ENCODE measurements at regions not wholly inside any gene's neighbourhood (a gene's known extent, or its start where the extent isn't known, plus 50 kb on each side); places are given as distances from the start of the nearest gene placed in this dataset.

- Mint-ChIP-seq H3K4me1 (no peaks in the 10 kb centered on the region), H3K27me3 (ENCODE audit: low read depth in 3 of 3) (no peaks in the 10 kb centered on the region), H3K9me3 (peaks cover 4 to 11% (median 7%) of the 10 kb centered on the region in 7 donors), H3K4me3 (no peak overlapping the region), H3K36me3 (no peaks in the 10 kb centered on the region), H3K27ac (no peak overlapping the region)
- H3K27me3 ChIP-seq (ENCODE audit: control insufficient read depth in 2 of 2, insufficient read depth in 2 of 2, low read length in 2 of 2), result no peaks in the 10 kb centered on the region
- H3K4me2 ChIP-seq (replicated peaks; ENCODE audit: extremely low read depth, low read length, poor library complexity, severe bottlenecking), result no peak overlapping the region
- H3K36me3 ChIP-seq (replicated peaks in 1 of 2; ENCODE audit: control insufficient read depth in 1 of 2, insufficient read depth in 2 of 2, low read length in 2 of 2), result no peaks in the 10 kb centered on the region
- no peak overlapping the region for H3K4me3 ChIP-seq (replicated peaks in 1 of 3; ENCODE audit: low read depth in 2 of 3, low read length in 3 of 3)
- no peak overlapping the region for H2AFZ ChIP-seq (ENCODE audit: insufficient read depth, low read depth, low read length, poor library complexity, severe bottlenecking)
- no peak for DNase-seq
- TF ChIP-seq CTCF (IDR thresholded peaks at IDR 0.05), result no peak
- no peak overlapping the region for H3K27ac ChIP-seq (ENCODE audit: low read depth in 1 of 2, low read length in 2 of 2)
- no peaks in the 10 kb centered on the region for H3K4me1 ChIP-seq (ENCODE audit: control insufficient read depth in 1 of 2, insufficient read depth in 2 of 2, low read length in 2 of 2)
- no peak overlapping the region for H3K9ac ChIP-seq (ENCODE audit: insufficient read depth, low read length, poor library complexity, severe bottlenecking)
- no peaks in the 10 kb centered on the region for H3K79me2 ChIP-seq (ENCODE audit: insufficient read depth, low read length)
- WGBS (ENCODE audit: insufficient coverage), result no CpG with 5 or more reads among the region's 1 CpG
- no peaks in the 10 kb centered on the region for H4K20me1 ChIP-seq (ENCODE audit: insufficient read depth, low read length)
- peaks cover 6 to 10% of the 10 kb centered on the region in 2 donors for H3K9me3 ChIP-seq (replicated peaks in 1 of 2; ENCODE audit: control insufficient read depth in 1 of 2, insufficient read depth in 1 of 2, low read length in 2 of 2)
- intact Hi-C loops (cut with micrococcal nuclease), result no loop called here
These were observed 1228.1 kb downstream of the SLITRK1 start for GRCh38 chr13:82654143-82654542.

GRCh38 chr13:82647540-82647939, 1234.7 kb downstream of the SLITRK1 start:
- no peaks in the 10 kb centered on the region for H3K79me2 ChIP-seq (ENCODE audit: insufficient read depth, low read length)
- Mint-ChIP-seq H3K4me1 (no peaks in the 10 kb centered on the region), H3K27me3 (ENCODE audit: low read depth in 3 of 3) (no peaks in the 10 kb centered on the region), H3K36me3 (no peaks in the 10 kb centered on the region), H3K4me3 (no peak overlapping the region), H3K9me3 (no peaks in the 10 kb centered on the region), H3K27ac (no peak overlapping the region)
- 100% methylated on average over 1 of the region's 1 CpG for WGBS (ENCODE audit: insufficient coverage)
- H3K4me1 ChIP-seq (ENCODE audit: control insufficient read depth in 1 of 2, insufficient read depth in 2 of 2, low read length in 2 of 2), result no peaks in the 10 kb centered on the region
- no peak overlapping the region for H3K27ac ChIP-seq (ENCODE audit: low read depth in 1 of 2, low read length in 2 of 2)
- H3K9me3 ChIP-seq (replicated peaks in 1 of 2; ENCODE audit: control insufficient read depth in 1 of 2, insufficient read depth in 1 of 2, low read length in 2 of 2), result no peaks in the 10 kb centered on the region
- no peak for TF ChIP-seq CTCF (IDR thresholded peaks at IDR 0.05)
- H3K27me3 ChIP-seq (ENCODE audit: control insufficient read depth in 2 of 2, insufficient read depth in 2 of 2, low read length in 2 of 2), result no peaks in the 10 kb centered on the region
- no peak overlapping the region for H2AFZ ChIP-seq (ENCODE audit: insufficient read depth, low read depth, low read length, poor library complexity, severe bottlenecking)
- no peak overlapping the region for H3K4me2 ChIP-seq (replicated peaks; ENCODE audit: extremely low read depth, low read length, poor library complexity, severe bottlenecking)
- intact Hi-C loops (cut with micrococcal nuclease), result no loop called here
- DNase-seq, result no peak
- H4K20me1 ChIP-seq (ENCODE audit: insufficient read depth, low read length), result no peaks in the 10 kb centered on the region
- H3K9ac ChIP-seq (ENCODE audit: insufficient read depth, low read length, poor library complexity, severe bottlenecking), result no peak overlapping the region
- H3K4me3 ChIP-seq (replicated peaks in 1 of 3; ENCODE audit: low read depth in 2 of 3, low read length in 3 of 3), result no peak overlapping the region
- no peaks in the 10 kb centered on the region for H3K36me3 ChIP-seq (replicated peaks in 1 of 2; ENCODE audit: control insufficient read depth in 1 of 2, insufficient read depth in 2 of 2, low read length in 2 of 2)

All from CD14-positive monocyte (primary cell).